ENCODE measurements at regions not wholly inside any gene's neighbourhood (a gene's known extent, or its start where the extent isn't known, plus 50 kb on each side); places are given as distances from the start of the nearest gene placed in this dataset.
"Not testable (repeated sequence)": the region's sequence is repeated elsewhere in the genome, so short reads cannot be mapped to it uniquely, and the experiment has no call there.

DNA sequence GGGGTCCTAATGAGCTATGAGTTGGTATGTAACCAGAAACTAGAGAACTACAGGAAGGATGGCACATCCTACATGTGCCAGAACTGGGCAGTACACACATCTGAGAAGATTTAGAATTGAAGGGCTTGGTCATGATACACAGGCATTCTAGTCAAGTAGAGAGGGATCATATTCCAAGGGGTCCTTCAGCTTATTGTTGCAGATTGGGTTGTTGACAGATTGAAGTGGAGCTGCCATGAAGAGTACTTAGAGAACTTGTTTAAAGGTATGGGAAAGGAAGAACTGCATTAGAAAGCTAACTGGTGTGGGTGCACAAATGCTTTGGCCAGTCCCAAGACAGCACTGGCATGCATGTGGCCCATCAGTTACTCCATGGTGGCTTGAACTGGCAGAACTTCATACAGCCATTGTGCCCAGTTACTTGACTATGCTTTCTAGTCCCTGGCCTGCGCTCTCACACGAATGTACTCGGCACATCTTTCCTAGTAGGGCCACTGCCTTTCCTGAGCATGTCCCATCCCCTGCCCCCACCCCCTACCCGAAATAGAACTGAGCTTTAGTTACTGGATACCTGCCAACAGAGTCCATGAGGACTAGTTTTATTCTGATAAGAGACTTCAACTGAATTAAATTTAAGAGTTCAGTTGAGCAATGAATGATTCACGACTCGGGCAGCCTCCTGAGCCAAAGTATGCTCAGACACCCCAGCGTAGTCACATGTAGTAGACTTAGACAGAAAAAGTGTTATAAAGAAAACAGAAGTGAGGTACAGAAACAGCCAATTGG, 64.0 kb downstream of the CCNG2 start:
- DNase-seq, result no peak

DNA sequence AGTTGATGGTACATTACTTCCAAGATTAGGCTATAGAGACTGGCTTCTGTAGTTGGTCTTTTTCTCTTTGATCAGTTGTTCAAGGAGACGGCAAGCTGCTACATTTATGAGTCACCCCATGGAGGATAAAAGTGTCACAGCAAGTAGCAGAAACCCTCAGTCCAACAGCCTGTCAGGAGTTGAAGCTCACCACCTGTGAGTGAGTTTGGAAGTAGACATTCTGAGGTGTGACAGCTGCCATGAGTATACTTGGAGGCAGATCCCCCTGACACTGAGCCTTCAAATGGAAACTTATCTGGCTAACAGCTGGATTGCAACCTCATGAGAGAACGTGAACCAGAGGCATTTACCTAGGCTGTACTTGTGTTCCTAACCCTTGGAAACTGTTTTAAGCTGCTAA, 68.0 kb downstream of the CCNG2 start:
- DNase-seq, result no peak

DNA sequence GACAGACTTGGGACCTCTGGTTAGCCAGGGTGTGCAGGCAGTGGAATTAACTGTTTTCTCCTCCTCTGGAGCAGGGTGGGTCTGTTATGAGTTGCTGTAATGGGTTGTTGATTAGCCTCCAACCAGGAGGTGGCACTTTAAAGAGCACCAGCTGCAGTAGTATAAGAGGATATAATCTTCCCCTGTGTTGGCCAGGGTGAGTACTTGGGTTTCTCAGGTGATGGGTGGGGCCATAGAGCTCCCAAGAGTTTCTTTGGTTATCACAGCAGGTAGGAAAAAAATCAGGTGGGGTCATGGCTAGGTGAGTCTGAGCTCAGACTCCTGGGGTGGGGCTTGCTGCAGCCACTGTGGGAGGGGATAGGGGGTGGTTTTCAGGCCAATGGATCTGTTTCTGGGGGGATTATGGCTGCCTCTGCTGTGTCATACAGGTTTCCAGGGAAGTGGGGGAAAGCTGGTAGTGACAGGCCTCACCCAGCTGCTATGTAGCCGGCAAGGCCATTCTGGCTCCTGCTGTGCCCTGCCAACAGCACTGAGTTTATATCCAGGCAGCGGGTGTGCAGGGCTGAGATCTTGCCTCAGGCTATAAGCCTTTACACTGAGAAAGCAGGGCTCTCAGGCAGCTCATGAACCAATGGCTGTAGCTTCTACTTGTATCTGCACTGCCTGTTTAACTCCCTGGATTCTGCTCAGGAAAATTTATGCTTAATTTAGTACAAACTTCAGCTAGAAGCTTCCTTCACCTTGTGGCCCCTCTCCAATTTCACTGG, 70.1 kb downstream of the CCNG2 start:
- no peak for DNase-seq

GRCh38 chr4:77229433-77229832, 72.4 kb downstream of the CCNG2 start:
- no peak for DNase-seq

GRCh38 chr4:77232653-77233052, 75.6 kb downstream of the CCNG2 start:
- DNase-seq, result no peak

GRCh38 chr4:77235289-77235854, 78.4 kb downstream of the CCNG2 start:
- DNase-seq, result no peak

DNA sequence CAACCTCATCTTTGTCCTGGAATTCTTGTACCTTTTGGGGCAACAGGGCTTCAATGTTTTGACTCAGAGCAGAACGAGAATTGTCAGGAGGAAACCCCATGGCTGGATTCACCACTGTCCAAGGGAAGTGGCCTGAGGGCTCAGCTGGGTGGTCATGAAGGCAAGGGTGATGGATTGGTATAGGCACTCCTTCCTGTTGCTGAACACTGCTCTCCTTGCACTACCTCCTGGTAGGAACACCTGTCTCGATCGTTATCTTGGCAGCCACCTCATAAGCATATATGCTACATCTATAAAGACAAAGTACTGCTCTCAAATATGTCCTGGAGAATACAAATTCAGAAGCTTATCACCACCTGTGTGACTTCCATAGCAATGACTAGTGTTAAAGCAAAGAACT, 79.8 kb downstream of the CCNG2 start:
- DNase-seq, result no peak

DNA sequence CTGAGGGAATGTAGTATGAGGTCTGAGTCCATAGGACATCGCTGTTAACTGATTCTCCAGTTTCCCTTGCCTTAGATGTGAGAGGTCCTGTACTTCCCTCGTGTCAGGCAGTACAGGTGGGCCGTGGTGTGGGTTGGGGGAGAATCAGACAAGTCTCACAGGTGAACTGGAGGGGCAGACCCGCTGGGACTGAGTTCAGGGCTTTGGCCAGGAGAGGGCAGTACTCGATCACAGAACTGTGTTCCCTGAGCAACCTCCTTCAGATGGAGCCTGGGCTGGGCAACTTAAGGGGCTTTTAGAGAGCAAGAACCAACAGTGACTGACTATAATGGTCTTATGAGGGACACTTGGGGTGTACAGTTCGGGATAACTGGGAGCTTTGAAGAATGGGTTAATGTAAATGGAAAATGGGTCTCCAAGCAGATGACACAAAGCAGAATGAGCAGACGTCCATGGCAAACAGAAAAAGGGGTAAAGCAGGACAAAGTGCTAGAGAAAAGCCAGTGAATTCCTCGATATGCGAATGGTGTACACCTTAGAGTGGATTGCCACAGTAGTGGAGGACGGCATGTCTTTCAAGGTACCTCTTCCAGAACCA, 83.6 kb downstream of the CCNG2 start:
- peak; percentile 16 for DNase-seq

DNA sequence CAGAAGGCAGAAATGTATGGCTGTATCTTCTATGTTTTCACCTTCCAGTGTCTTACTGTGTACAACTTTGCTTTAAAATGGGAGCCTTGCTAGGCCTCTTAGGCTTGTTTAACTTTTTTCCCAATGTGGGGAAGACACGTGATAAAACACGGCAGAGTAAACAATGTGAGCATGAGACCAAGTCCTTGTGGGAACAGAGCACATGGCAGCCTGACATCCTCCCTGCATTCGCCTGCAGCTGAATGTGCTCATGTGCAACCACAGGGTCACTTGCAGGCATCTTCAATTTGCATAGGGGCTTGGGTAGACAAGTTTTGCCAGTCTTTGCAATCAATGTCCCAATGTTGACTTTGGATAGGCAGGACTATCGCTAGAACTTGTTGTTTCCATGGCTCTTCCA, 91.8 kb downstream of the CCNG2 start:
- DNase-seq, result no peak

DNA sequence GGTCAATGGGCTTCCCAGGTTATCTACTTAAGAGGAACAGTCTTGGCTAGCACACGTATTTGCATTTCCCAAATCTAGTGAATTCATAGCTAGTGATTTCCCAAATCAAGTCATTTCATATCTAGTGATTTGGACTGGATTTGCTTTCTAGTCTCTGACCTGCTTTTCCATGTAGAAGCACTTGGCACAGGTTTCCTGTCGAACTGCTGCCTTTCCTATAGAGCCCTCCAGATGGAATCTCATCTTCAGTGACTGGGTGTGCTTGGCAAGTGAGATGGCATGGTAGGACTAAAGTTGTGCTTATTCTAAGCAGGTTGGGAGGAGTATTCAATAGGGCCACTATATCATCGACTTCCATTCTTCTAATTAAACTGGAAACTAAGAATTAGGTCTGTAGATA, 94.7 kb downstream of the CCNG2 start:
- no peak for DNase-seq

GRCh38 chr4:77263247-77263646, 106.2 kb downstream of the CCNG2 start:
- DNase-seq, result no peak

- DNase-seq, result not testable (repeated sequence)
These were observed 107.0 kb downstream of the CCNG2 start for GRCh38 chr4:77263976-77264375.

- DNase-seq, result no peak
These were observed 107.8 kb downstream of the CCNG2 start for GRCh38 chr4:77264826-77265225.

GRCh38 chr4:77268108-77268507, 111.1 kb downstream of the CCNG2 start:
- DNase-seq, result no peak

GRCh38 chr4:77269505-77269904, 112.5 kb downstream of the CCNG2 start:
- no peak for DNase-seq

DNA sequence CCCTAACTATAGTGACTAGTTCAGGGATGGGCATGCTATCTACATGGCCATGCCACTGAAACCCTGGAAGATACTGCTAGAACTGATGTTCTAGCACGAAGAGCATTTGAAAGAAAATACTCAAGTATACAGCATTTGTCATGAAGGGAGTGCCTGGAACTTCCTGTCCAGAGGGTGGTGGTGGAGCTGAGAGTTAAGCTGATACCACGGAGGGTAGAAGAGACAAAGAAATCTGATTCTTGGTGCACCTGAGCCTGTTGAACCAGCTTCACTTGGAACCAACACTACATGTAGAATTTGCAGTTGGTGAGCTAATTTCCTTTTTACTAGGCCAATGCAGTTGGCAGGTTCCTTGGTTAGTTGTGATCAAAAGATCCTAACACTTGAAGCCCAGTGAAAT, 116.4 kb downstream of the CCNG2 start:
- DNase-seq, result no peak

GRCh38 chr4:77279114-77279513, 122.1 kb downstream of the CCNG2 start:
- not testable (repeated sequence) for DNase-seq

DNA sequence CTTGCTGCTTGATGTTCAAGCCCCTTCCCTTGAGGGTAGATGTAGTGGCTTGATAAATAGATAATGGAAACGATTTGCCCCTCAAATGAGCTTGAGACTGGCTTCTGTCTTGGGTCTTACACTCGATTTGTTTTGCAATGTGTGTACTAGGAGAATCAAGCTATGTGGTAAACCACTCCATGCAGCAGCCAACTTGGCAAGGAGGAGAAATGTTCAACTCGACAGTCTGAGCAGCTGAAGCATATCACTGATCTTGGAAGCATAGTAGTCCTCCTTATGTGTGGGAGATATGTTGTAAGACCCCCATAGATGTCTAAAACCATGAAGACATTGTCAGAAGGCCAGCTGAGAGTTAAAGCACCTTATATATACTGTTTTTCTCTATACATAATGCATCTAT, 125.3 kb downstream of the CCNG2 start:
- DNase-seq, result no peak

DNA sequence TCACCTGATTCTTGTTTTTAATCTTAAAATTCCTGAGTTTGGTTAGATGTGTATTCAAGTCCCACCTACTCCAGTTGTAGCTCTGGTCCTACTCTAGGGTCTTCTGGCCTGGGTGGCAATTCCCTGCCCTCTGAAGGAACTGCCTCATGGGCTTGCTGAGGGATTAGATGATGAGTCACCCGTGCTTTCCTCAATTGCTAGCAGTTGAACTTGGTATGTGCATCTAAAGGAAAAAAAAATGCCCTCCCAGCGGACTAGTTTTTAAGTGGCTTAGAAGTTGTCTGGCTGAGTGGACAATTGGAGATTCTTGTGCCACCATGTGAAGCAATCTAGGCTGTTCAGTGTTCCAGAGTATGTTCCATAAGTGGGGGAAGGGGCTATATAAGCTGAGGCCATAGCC, 127.0 kb downstream of the CCNG2 start:
- DNase-seq, result no peak

DNA sequence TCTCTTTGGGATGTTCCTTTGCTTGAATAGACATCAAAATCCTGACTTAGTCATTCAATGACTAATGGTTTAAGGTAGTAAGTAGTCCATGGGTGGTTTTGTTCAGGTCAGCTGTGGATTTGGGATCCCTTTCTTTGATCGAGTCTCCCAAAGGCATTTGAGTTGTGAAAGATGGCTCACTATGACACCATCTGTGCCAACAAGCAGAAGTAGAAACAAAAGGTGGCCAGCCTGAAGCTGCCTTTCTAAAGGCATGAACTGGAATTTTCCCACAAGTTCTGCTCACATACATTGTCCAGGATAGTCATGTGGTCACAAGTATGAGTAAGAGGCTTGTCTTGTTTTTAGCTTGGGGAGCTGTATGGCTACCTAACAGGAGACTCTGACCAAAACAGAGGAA, 129.9 kb downstream of the CCNG2 start:
- DNase-seq, result no peak

GRCh38 chr4:77293426-77293825, 136.4 kb downstream of the CCNG2 start:
- DNase-seq, result no peak

DNA sequence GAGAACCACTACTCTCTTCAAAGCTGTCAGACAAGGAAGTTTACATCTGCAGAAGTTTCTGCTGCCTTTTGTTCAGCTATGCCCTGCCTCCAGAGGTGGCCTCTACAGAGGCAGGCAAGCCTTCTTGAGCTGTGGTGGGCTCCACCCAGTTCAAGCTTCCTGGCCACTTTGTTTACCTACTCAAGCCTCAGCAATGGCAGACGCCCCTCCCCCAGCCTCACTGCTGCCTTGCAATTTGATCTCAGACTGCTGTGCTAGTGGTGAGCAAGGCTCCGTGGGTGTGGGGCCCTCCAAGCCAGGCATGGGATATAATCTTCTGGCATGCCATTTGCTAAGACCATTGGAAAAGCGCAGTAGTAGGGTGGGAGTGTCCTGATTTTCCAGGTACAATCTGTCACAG, 144.0 kb downstream of the CCNG2 start:
- not testable (repeated sequence) for DNase-seq

GRCh38 chr4:77305766-77306165, 148.8 kb downstream of the CCNG2 start:
- no peak for DNase-seq

DNA sequence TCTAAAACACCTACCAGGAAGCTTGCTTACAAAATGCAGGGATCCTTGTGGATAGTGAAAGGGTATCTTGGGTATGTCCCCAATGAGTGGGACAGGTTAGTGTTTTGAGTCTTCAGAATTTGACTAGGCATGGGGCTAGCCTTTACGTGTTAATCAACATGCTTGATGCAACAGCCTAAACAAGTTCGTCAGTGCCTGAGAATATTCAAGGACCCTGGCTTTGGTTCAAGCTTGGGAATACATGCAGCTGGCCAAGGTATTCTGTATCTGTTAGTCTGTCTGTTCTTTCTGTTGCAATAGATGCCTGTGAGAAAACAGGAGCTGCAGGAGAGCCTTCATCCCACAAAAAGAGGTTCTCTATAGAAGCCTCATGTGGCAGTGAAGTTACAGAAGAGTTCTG, 149.5 kb downstream of the CCNG2 start:
- DNase-seq, result no peak

Data from activated T-cell treated with anti-CD3 and anti-CD28 coated beads for 4 hours (primary cell).